Fibroblast of lung (primary cell): ENCODE measurements at regions not wholly inside any gene's neighbourhood (a gene's known extent, or its start where the extent isn't known, plus 50 kb on each side); places are given as distances from the start of the nearest gene placed in this dataset.

ENCODE experiments used
- DNase-seq, 2 donors: peaks; one replicate each; pipeline versions ENCODE4 v3.0.0 to v3.0.0-alpha.2; 2010; ENCODE audit warnings: low read depth in 2 of 2
- H2AFZ ChIP-seq: 2 replicates; pipeline ENCODE4 v1.5.1; 2012; ENCODE audit warnings: low read length, control low read depth, inconsistent platforms
- H3K27ac ChIP-seq: 2 replicates; pipeline ENCODE4 v1.5.1; 2011; ENCODE audit warnings: low read length, control low read depth; ENCODE audit not compliant: insufficient read depth
- H3K27me3 ChIP-seq: 2 replicates; pipeline ENCODE4 v1.5.1; 2011; ENCODE audit warnings: mild to moderate bottlenecking, low read length; ENCODE audit not compliant: control insufficient read depth, insufficient read depth
- H3K36me3 ChIP-seq: 2 replicates; pipeline ENCODE4 v1.5.1; 2011; ENCODE audit warnings: low read length; ENCODE audit not compliant: control insufficient read depth, insufficient read depth
- H3K4me1 ChIP-seq: 2 replicates; pipeline ENCODE4 v1.5.1; 2011; ENCODE audit warnings: low read length; ENCODE audit not compliant: control insufficient read depth, insufficient read depth; ENCODE audit errors: extremely low read depth
- H3K4me2 ChIP-seq: 2 replicates; pipeline ENCODE4 v1.5.1; 2011; ENCODE audit warnings: low read length, control low read depth; ENCODE audit not compliant: insufficient read depth; ENCODE audit errors: extremely low read depth
- H3K4me3 ChIP-seq, 4 experiments: fragments of 200-600 bp in 1 of 4; sonication (generic) in 1 of 4; replicated peaks in 1 of 4; 2 replicates each; pipeline ENCODE4 v1.5.1; 2011 to 2016; ENCODE audit warnings: low read length in 4 of 4, low read depth in 3 of 4, mild to moderate bottlenecking in 3 of 4, control low read depth in 2 of 4, inconsistent platforms in 1 of 4, mixed read lengths in 1 of 4; ENCODE audit not compliant: insufficient read depth in 1 of 4; ENCODE audit errors: control extremely low read depth in 1 of 4
- H3K79me2 ChIP-seq: 2 replicates; pipeline ENCODE4 v1.5.1; 2012; ENCODE audit warnings: mild to moderate bottlenecking, low read length, inconsistent platforms; ENCODE audit not compliant: control insufficient read depth, insufficient read depth
- H3K9ac ChIP-seq: 2 replicates; pipeline ENCODE4 v1.5.1; 2011; ENCODE audit warnings: mild to moderate bottlenecking, low read length, control low read depth; ENCODE audit not compliant: insufficient read depth
- H3K9me3 ChIP-seq: 2 replicates; pipeline ENCODE4 v1.5.1; 2012; ENCODE audit warnings: low read depth, low read length; ENCODE audit not compliant: control insufficient read depth, insufficient read depth
- H4K20me1 ChIP-seq: 2 replicates; pipeline ENCODE4 v1.5.1; 2011; ENCODE audit warnings: low read length; ENCODE audit not compliant: control insufficient read depth, insufficient read depth; ENCODE audit errors: extremely low read depth
- CTCF ChIP-seq, 2 donors: IDR thresholded peaks in 1 of 2; conservative IDR thresholded peaks in 1 of 2; 1 replicate in 1 of 2; 2 replicates in 1 of 2; pipeline ENCODE4 v1.5.1; 2011 to 2012; ENCODE audit warnings: low read length in 2 of 2, control low read depth in 1 of 2, inconsistent platforms in 1 of 2, low read depth in 1 of 2, mild to moderate bottlenecking in 1 of 2
- EZH2 ChIP-seq: IDR thresholded peaks from 2 replicates; pipeline ENCODE4 v1.5.1; 2012; ENCODE audit warnings: low read length, control low read depth, mild to moderate bottlenecking; ENCODE audit errors: missing control alignments

GRCh38 chr5:68411161-68411560, 195.6 kb downstream of the PIK3R1 start:
- Histone ChIP-seq H3K27me3 (no peaks in the 10 kb centered on the region), H2AFZ (no peak overlapping the region), H3K79me2 (no peaks in the 10 kb centered on the region), H3K4me1 (no peaks in the 10 kb centered on the region), H3K4me2 (no peak overlapping the region), H3K27ac (no peak overlapping the region), H4K20me1 (no peaks in the 10 kb centered on the region), H3K4me3 (no peak overlapping the region), H3K9ac (no peak overlapping the region), H3K9me3 (no peaks in the 10 kb centered on the region), H3K36me3 (no peaks in the 10 kb centered on the region)
- no peak for DNase-seq
- TF ChIP-seq EZH2 (no peak), CTCF (conservative IDR thresholded peaks at IDR 0.05 in 1 of 2, IDR thresholded peaks at IDR 0.05 in 1 of 2; ENCODE audit: low read depth in 1 of 2, low read length in 2 of 2) (no peak)

- H4K20me1 ChIP-seq: no peaks in the 10 kb centered on the region
- peaks cover 15% of the 10 kb centered on the region for H3K4me1 ChIP-seq
- no peaks in the 10 kb centered on the region for H3K27me3 ChIP-seq
- H3K9me3 ChIP-seq: no peaks in the 10 kb centered on the region
- no peaks in the 10 kb centered on the region for H3K36me3 ChIP-seq
- no peak overlapping the region for H3K9ac ChIP-seq
- H3K4me2 ChIP-seq: no peak overlapping the region
- DNase-seq: no peak
- no peak for TF ChIP-seq CTCF (conservative IDR thresholded peaks at IDR 0.05 in 1 of 2, IDR thresholded peaks at IDR 0.05 in 1 of 2; ENCODE audit: low read depth in 1 of 2, low read length in 2 of 2)
- no peak for TF ChIP-seq EZH2
- H3K4me3 ChIP-seq: no peak overlapping the region
- H3K79me2 ChIP-seq: no peaks in the 10 kb centered on the region
- no peak overlapping the region for H3K27ac ChIP-seq
- H2AFZ ChIP-seq: peak overlapping the region; percentile 10
Observed at GRCh38 chr5:68415177-68416085, 199.9 kb downstream of the PIK3R1 start.

GRCh38 chr5:68416714-68417113, 201.2 kb downstream of the PIK3R1 start:
- Histone ChIP-seq H3K4me1 (peaks cover 18% of the 10 kb centered on the region), H3K4me2 (no peak overlapping the region), H3K27me3 (no peaks in the 10 kb centered on the region), H3K79me2 (no peaks in the 10 kb centered on the region), H3K36me3 (no peaks in the 10 kb centered on the region), H3K27ac (no peak overlapping the region), H2AFZ (no peak overlapping the region), H3K9me3 (no peaks in the 10 kb centered on the region), H3K9ac (no peak overlapping the region), H3K4me3 (no peak overlapping the region), H4K20me1 (no peaks in the 10 kb centered on the region)
- TF ChIP-seq EZH2 (no peak), CTCF (conservative IDR thresholded peaks at IDR 0.05 in 1 of 2, IDR thresholded peaks at IDR 0.05 in 1 of 2; ENCODE audit: low read depth in 1 of 2, low read length in 2 of 2) (no peak)
- DNase-seq: no peak
